Stomach (tissue), 8 donors: ENCODE measurements at regions not wholly inside any gene's neighbourhood (a gene's known extent, or its start where the extent isn't known, plus 50 kb on each side); places are given as distances from the start of the nearest gene placed in this dataset.

Experiments used
- DNase-seq, 2 donors: peaks; one replicate each; pipeline versions ENCODE4 v3.0.0 to v3.0.0-alpha.2; 2013 to 2019
- H3K27ac ChIP-seq, 5 donors: fragments of 200-600 bp in 4 of 5; sonication (generic) in 4 of 5; one replicate each; pipeline ENCODE4 v1.5.1; 2013 to 2019; ENCODE audit warnings: mild to moderate bottlenecking in 1 of 5, moderate library complexity in 1 of 5
- H3K27me3 ChIP-seq, 3 donors: fragments of 200-600 bp; sonication (generic); one replicate each; pipeline ENCODE4 v1.5.1; 2017 to 2019; ENCODE audit warnings: mixed run types in 1 of 3
- H3K36me3 ChIP-seq, 4 donors: fragments of 200-600 bp; sonication (generic); 1 replicate in 3 of 4; 2 replicates in 1 of 4; pipeline ENCODE4 v1.5.1; 2016 to 2019
- H3K4me1 ChIP-seq, 4 donors: fragments of 200-600 bp; sonication (generic); one replicate each; pipeline ENCODE4 v1.5.1; 2016 to 2019
- H3K4me3 ChIP-seq, 4 donors: fragments of 200-600 bp; sonication (generic) in 3 of 4; one replicate each; pipeline ENCODE4 v1.5.1; 2016 to 2019; ENCODE audit warnings: mild to moderate bottlenecking in 1 of 4
- H3K9me3 ChIP-seq, 4 donors: fragments of 200-600 bp; sonication (generic); one replicate each; pipeline ENCODE4 v1.5.1; 2016 to 2019
- CTCF ChIP-seq, 7 experiments: fragments of 450-650 bp in 4 of 7; fragments of 200-600 bp in 3 of 7; sonication (generic) in 3 of 7; IDR thresholded peaks; one replicate each; pipeline ENCODE4 v1.5.1; 2016 to 2019; ENCODE audit warnings: antibody characterized with exemption in 7 of 7, control low read depth in 2 of 7, mild to moderate bottlenecking in 1 of 7
- EP300 ChIP-seq: sonication (generic); formaldehyde crosslinking; IDR thresholded peaks from one replicate; pipeline ENCODE4 v1.6.1; 2017; ENCODE audit warnings: antibody characterized with exemption
- POLR2A ChIP-seq, 4 donors: fragments of 450-650 bp; IDR thresholded peaks; one replicate each; pipeline ENCODE4 v1.6.1; 2016; ENCODE audit warnings: antibody characterized with exemption in 4 of 4, control low read depth in 2 of 4, mild to moderate bottlenecking in 1 of 4, moderate library complexity in 1 of 4
- POLR2AphosphoS5 ChIP-seq, 3 donors: sonication (generic); formaldehyde crosslinking; IDR thresholded peaks; one replicate each; pipeline ENCODE4 v1.6.1; 2016; ENCODE audit warnings: antibody characterized with exemption in 3 of 3
- WGBS, 5 donors: extraction: QIAGEN DNeasy Blood & Tissue Kit in 3 of 5; methylation state at CpG; one replicate each; pipeline versions ENCODE4 v1.1.5 to v1.1.7; 2013 to 2018; 5-methylcytosine and 5-hydroxymethylcytosine counted together
- intact Hi-C: fragments of 100-400 bp; cut with DNase I; formaldehyde crosslinking; loops from one replicate; pipeline ENCODE4 v1.15.1; 2023; ENCODE audit warnings: low total_unique reads
- donor health status: healthy with polysubstance abuse.
- donor health status: Bipolar disorder and iron deficiency.
- donor health status: healthy.

- peaks cover 0 to 37% (median 0%) of the 10 kb centered on the region in 3 donors for H3K27me3 ChIP-seq
- DNase-seq: no peak
- no peak for TF ChIP-seq EP300
- no peak for TF ChIP-seq POLR2AphosphoS5 (IDR thresholded peaks at IDR 0.05)
- no peak for TF ChIP-seq CTCF (IDR thresholded peaks at IDR 0.05)
- TF ChIP-seq POLR2A (IDR thresholded peaks at IDR 0.05): no peak
- H3K4me1 ChIP-seq: no peaks in the 10 kb centered on the region
- no peak overlapping the region for H3K4me3 ChIP-seq
- WGBS, 5 donors: 69 to 83% (median 78%) methylated on average over 6 of the region's 6 CpGs
- no peaks in the 10 kb centered on the region for H3K9me3 ChIP-seq
- no peaks in the 10 kb centered on the region for H3K36me3 ChIP-seq
- no peak overlapping the region for H3K27ac ChIP-seq
- intact Hi-C loops: no loop called here
Measured at GRCh38 chr14:99342204-99342603, 70.2 kb upstream of the BCL11B start.

- no peak for TF ChIP-seq EP300
- no peak for TF ChIP-seq POLR2AphosphoS5 (IDR thresholded peaks at IDR 0.05)
- TF ChIP-seq CTCF (IDR thresholded peaks at IDR 0.05): no peak
- TF ChIP-seq POLR2A (IDR thresholded peaks at IDR 0.05): no peak
- peaks cover 0 to 41% (median 0%) of the 10 kb centered on the region in 3 donors for H3K27me3 ChIP-seq
Measured at GRCh38 chr14:99339551-99339950, 67.6 kb upstream of the BCL11B start.

GRCh38 chr14:99338313-99338712 is 66.3 kb upstream of the BCL11B start:
- no peaks in the 10 kb centered on the region for H3K36me3 ChIP-seq
- WGBS, 5 donors: 77 to 84% (median 81%) methylated on average over 5 of the region's 5 CpGs
- peaks cover 0 to 33% (median 0%) of the 10 kb centered on the region in 3 donors for H3K27me3 ChIP-seq
- no peak for DNase-seq
- peaks cover 0 to 13% (median 7%) of the 10 kb centered on the region in 4 donors for H3K4me1 ChIP-seq
- TF ChIP-seq CTCF (IDR thresholded peaks at IDR 0.05) (no peak), EP300 (no peak), POLR2AphosphoS5 (IDR thresholded peaks at IDR 0.05) (no peak), POLR2A (IDR thresholded peaks at IDR 0.05) (no peak)
- H3K27ac ChIP-seq: no peak overlapping the region
- intact Hi-C loops: no loop called here
- no peaks in the 10 kb centered on the region for H3K9me3 ChIP-seq
- no peak overlapping the region for H3K4me3 ChIP-seq

More at GRCh38 chr14:99339551-99339950, 67.6 kb upstream of the BCL11B start:
- H3K36me3 ChIP-seq: no peaks in the 10 kb centered on the region
- intact Hi-C loops: no loop called here
- WGBS, 5 donors: 72 to 88% (median 82%) methylated on average over 2 of the region's 2 CpGs
- H3K4me1 ChIP-seq: peaks cover 0 to 1% (median 0%) of the 10 kb centered on the region in 4 donors
- no peak for DNase-seq
- H3K27ac ChIP-seq: no peak overlapping the region
- H3K9me3 ChIP-seq: no peaks in the 10 kb centered on the region
- no peak overlapping the region for H3K4me3 ChIP-seq

- WGBS, 5 donors: 41 to 56% (median 51%) methylated on average over 20 to 21 of the region's 21 CpGs
- intact Hi-C loops: no loop called here
- DNase-seq: no peak
Measured at GRCh38 chr14:99333841-99334635, 62.0 kb upstream of the BCL11B start.

More at GRCh38 chr14:99333841-99334635, 62.0 kb upstream of the BCL11B start:
- Histone ChIP-seq H3K36me3 (no peaks in the 10 kb centered on the region), H3K27ac (no peak overlapping the region), H3K9me3 (no peaks in the 10 kb centered on the region), H3K4me3 (no peak overlapping the region), H3K27me3 (peaks cover 0 to 44% (median 0%) of the 10 kb centered on the region in 3 donors), H3K4me1 (peaks cover 0 to 14% (median 9%) of the 10 kb centered on the region in 4 donors)
- TF ChIP-seq POLR2A (IDR thresholded peaks at IDR 0.05) (no peak), POLR2AphosphoS5 (IDR thresholded peaks at IDR 0.05) (no peak), CTCF (IDR thresholded peaks at IDR 0.05) (no peak)
